ENCODE measurements at regions not wholly inside any gene's neighbourhood (a gene's known extent, or its start where the extent isn't known, plus 50 kb on each side); places are given as distances from the start of the nearest gene placed in this dataset.
"Not testable (repeated sequence)": the region's sequence is repeated elsewhere in the genome, so short reads cannot be mapped to it uniquely, and the experiment has no call there.

DNA sequence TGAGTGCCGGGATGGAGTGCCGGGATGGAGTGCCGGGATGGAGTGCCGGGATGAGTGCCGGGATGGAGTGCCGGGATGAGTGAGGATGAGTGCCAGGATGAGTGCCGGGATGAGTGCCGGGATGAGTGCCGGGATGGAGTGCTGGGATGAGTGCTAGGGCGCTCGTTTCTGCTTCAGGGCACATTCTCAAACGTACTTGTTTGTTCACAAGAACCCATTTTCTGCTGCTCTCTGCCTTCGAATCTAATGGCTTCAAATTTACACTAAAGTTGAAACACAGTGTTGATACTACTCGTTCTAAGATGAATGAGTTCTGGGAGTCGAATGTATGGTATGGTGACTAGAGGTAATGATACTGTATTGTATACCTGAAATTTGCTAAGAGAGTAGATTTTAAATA lies 50.6 kb upstream of the HELT start:
- H3K4me3 ChIP-seq (ENCODE audit: low read depth, low read length); H3K36me3 ChIP-seq (ENCODE audit: control insufficient read depth in 2 of 2, insufficient read depth in 1 of 2, low read length in 2 of 2); H3K4me1 ChIP-seq (ENCODE audit: control insufficient read depth, insufficient read depth, low read length); H3K27ac ChIP-seq (ENCODE audit: extremely low read depth, low read depth, low read length); POLR2A ChIA-PET; CTCF ChIA-PET; H3K9me3 ChIP-seq (ENCODE audit: control insufficient read depth, insufficient read depth, low read depth, low read length): not testable (repeated sequence)

DNA sequence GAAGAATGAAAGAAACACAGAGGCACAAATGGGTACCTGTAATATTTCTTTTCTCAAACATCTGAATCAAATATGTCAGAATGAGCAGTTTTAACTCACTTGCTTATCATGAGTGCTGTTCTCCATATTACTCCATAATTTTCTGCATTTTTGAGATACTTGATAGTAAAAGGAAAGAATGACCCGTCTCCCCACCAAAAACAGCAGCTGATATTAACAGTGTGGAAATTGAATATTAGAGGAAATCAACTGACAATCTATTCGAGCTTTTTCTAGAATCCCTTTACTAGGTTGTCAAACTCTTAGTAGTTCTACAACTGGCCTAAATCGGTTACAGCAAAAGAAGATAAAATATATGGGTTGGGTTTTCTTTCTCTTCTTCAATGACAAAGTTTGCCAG lies 49.9 kb upstream of the HELT start:
- H3K9me3 ChIP-seq (ENCODE audit: control insufficient read depth, insufficient read depth, low read depth, low read length) = no peaks in the 10 kb centered on the region
- ChIA-PET CTCF (no interaction called here), POLR2A (no interaction called here)
- H3K27ac ChIP-seq (ENCODE audit: extremely low read depth, low read depth, low read length) = no peak overlapping the region
- no peak overlapping the region for H3K4me3 ChIP-seq (ENCODE audit: low read depth, low read length)
- no peaks in the 10 kb centered on the region for H3K36me3 ChIP-seq (ENCODE audit: control insufficient read depth in 2 of 2, insufficient read depth in 1 of 2, low read length in 2 of 2)
- H3K4me1 ChIP-seq (ENCODE audit: control insufficient read depth, insufficient read depth, low read length) = no peaks in the 10 kb centered on the region
- no peak for TF ChIP-seq ZBTB1 (tag by site-specific recombination; IDR thresholded peaks at IDR 0.05)
- TF ChIP-seq ZNF555 (tag by site-specific recombination; conservative IDR thresholded peaks at IDR 0.05) = no peak
- TF ChIP-seq, protein P1, sequence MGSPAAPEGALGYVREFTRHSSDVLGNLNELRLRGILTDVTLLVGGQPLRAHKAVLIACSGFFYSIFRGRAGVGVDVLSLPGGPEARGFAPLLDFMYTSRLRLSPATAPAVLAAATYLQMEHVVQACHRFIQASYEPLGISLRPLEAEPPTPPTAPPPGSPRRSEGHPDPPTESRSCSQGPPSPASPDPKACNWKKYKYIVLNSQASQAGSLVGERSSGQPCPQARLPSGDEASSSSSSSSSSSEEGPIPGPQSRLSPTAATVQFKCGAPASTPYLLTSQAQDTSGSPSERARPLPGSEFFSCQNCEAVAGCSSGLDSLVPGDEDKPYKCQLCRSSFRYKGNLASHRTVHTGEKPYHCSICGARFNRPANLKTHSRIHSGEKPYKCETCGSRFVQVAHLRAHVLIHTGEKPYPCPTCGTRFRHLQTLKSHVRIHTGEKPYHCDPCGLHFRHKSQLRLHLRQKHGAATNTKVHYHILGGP (tag by site-specific recombination; IDR thresholded peaks at IDR 0.05) = no peak
- no peak for TF ChIP-seq KLF1 (tag by site-specific recombination; IDR thresholded peaks at IDR 0.05)
- TF ChIP-seq ZNF76 (tag by site-specific recombination; IDR thresholded peaks at IDR 0.05; ENCODE audit: borderline replicate concordance, low read depth) = no peak
- no peak for TF ChIP-seq ZBTB10 (tag by site-specific recombination; IDR thresholded peaks at IDR 0.05)
- no peak for TF ChIP-seq ZNF23 (tag by site-specific recombination; IDR thresholded peaks at IDR 0.05; ENCODE audit: borderline replicate concordance)
- TF ChIP-seq OVOL3 (tag by site-specific recombination; IDR thresholded peaks at IDR 0.05) = no peak
- TF ChIP-seq ZNF146 (tag by site-specific recombination; IDR thresholded peaks at IDR 0.05) = no peak
- TF ChIP-seq ZNF302 (tag by site-specific recombination; IDR thresholded peaks at IDR 0.05; ENCODE audit: low read depth) = no peak
- TF ChIP-seq PRDM2 (tag by site-specific recombination; IDR thresholded peaks at IDR 0.05; ENCODE audit: borderline replicate concordance) = no peak

All from HEK293 (cell line).